ENCODE measurements at regions not wholly inside any gene's neighbourhood (a gene's known extent, or its start where the extent isn't known, plus 50 kb on each side); places are given as distances from the start of the nearest gene placed in this dataset.

- TF ChIP-seq POLR2A (IDR thresholded peaks at IDR 0.05; ENCODE audit: low read depth, low read length) (no peak), TAF1 (IDR thresholded peaks at IDR 0.05; ENCODE audit: borderline replicate concordance, low read depth, low read length) (no peak), POLR2AphosphoS5 (IDR thresholded peaks at IDR 0.05; ENCODE audit: low read depth, low read length) (no peak)
- DNase-seq (ENCODE audit: insufficient read length): no peak
- FAIRE-seq: no peak
These were observed 77.4 kb upstream of the CAMK1G start for GRCh38 chr1:209506101-209506500.

GRCh38 chr1:209509039-209509438 lies 74.5 kb upstream of the CAMK1G start:
- DNase-seq (ENCODE audit: insufficient read length) (no peak), FAIRE-seq (no peak)
- TF ChIP-seq TAF1 (IDR thresholded peaks at IDR 0.05; ENCODE audit: borderline replicate concordance, low read depth, low read length) (no peak), POLR2A (IDR thresholded peaks at IDR 0.05; ENCODE audit: low read depth, low read length) (no peak), POLR2AphosphoS5 (IDR thresholded peaks at IDR 0.05; ENCODE audit: low read depth, low read length) (no peak)

- DNase-seq (ENCODE audit: insufficient read length): no peak
- TF ChIP-seq POLR2A (IDR thresholded peaks at IDR 0.05; ENCODE audit: low read depth, low read length) (no peak), TAF1 (IDR thresholded peaks at IDR 0.05; ENCODE audit: borderline replicate concordance, low read depth, low read length) (no peak), POLR2AphosphoS5 (IDR thresholded peaks at IDR 0.05; ENCODE audit: low read depth, low read length) (no peak)
These were observed 73.5 kb upstream of the CAMK1G start for GRCh38 chr1:209510063-209510462.

GRCh38 chr1:209511169-209511568 lies 72.3 kb upstream of the CAMK1G start:
- TF ChIP-seq POLR2A (IDR thresholded peaks at IDR 0.05; ENCODE audit: low read depth, low read length): no peak
- FAIRE-seq (peak; percentile 21), DNase-seq (ENCODE audit: insufficient read length) (no peak)

More at GRCh38 chr1:209510063-209510462, 73.5 kb upstream of the CAMK1G start:
- no peak for FAIRE-seq

GRCh38 chr1:209512821-209513220 lies 70.7 kb upstream of the CAMK1G start:
- TF ChIP-seq TAF1 (IDR thresholded peaks at IDR 0.05; ENCODE audit: borderline replicate concordance, low read depth, low read length) (no peak), POLR2AphosphoS5 (IDR thresholded peaks at IDR 0.05; ENCODE audit: low read depth, low read length) (no peak), POLR2A (IDR thresholded peaks at IDR 0.05; ENCODE audit: low read depth, low read length) (no peak)
- DNase-seq (ENCODE audit: insufficient read length) (no peak), FAIRE-seq (no peak)

GRCh38 chr1:209513226-209513625 lies 70.3 kb upstream of the CAMK1G start:
- DNase-seq (ENCODE audit: insufficient read length) (peak; percentile 5), FAIRE-seq (peak; percentile 14)

GRCh38 chr1:209516771-209517680 lies 66.5 kb upstream of the CAMK1G start:
- no peak for FAIRE-seq
- TF ChIP-seq POLR2A (IDR thresholded peaks at IDR 0.05; ENCODE audit: low read depth, low read length) (no peak), TAF1 (IDR thresholded peaks at IDR 0.05; ENCODE audit: borderline replicate concordance, low read depth, low read length) (no peak), POLR2AphosphoS5 (IDR thresholded peaks at IDR 0.05; ENCODE audit: low read depth, low read length) (no peak)
- DNase-seq (ENCODE audit: insufficient read length): no peak

More at GRCh38 chr1:209513226-209513625, 70.3 kb upstream of the CAMK1G start:
- TF ChIP-seq POLR2A (IDR thresholded peaks at IDR 0.05; ENCODE audit: low read depth, low read length) (no peak), POLR2AphosphoS5 (IDR thresholded peaks at IDR 0.05; ENCODE audit: low read depth, low read length) (no peak), TAF1 (IDR thresholded peaks at IDR 0.05; ENCODE audit: borderline replicate concordance, low read depth, low read length) (no peak)

GRCh38 chr1:209517681-209518050 lies 65.8 kb upstream of the CAMK1G start:
- no peak for DNase-seq (ENCODE audit: insufficient read length)
- TF ChIP-seq POLR2A (IDR thresholded peaks at IDR 0.05; ENCODE audit: low read depth, low read length) (no peak), POLR2AphosphoS5 (IDR thresholded peaks at IDR 0.05; ENCODE audit: low read depth, low read length) (no peak), TAF1 (IDR thresholded peaks at IDR 0.05; ENCODE audit: borderline replicate concordance, low read depth, low read length) (no peak)

GRCh38 chr1:209519786-209520185 lies 63.7 kb upstream of the CAMK1G start:
- FAIRE-seq (no peak), DNase-seq (ENCODE audit: insufficient read length) (no peak)
- no peak for TF ChIP-seq TAF1 (IDR thresholded peaks at IDR 0.05; ENCODE audit: borderline replicate concordance, low read depth, low read length)
- TF ChIP-seq POLR2A (IDR thresholded peaks at IDR 0.05; ENCODE audit: low read depth, low read length): no peak
- no peak for TF ChIP-seq POLR2AphosphoS5 (IDR thresholded peaks at IDR 0.05; ENCODE audit: low read depth, low read length)

More at GRCh38 chr1:209517681-209518050, 65.8 kb upstream of the CAMK1G start:
- FAIRE-seq: no peak

- FAIRE-seq (no peak), DNase-seq (ENCODE audit: insufficient read length) (no peak)
- TF ChIP-seq TAF1 (IDR thresholded peaks at IDR 0.05; ENCODE audit: borderline replicate concordance, low read depth, low read length) (no peak), POLR2AphosphoS5 (IDR thresholded peaks at IDR 0.05; ENCODE audit: low read depth, low read length) (no peak)
These were observed 60.7 kb upstream of the CAMK1G start for GRCh38 chr1:209522826-209523225.

GRCh38 chr1:209526137-209526536 lies 57.4 kb upstream of the CAMK1G start:
- TF ChIP-seq TAF1 (IDR thresholded peaks at IDR 0.05; ENCODE audit: borderline replicate concordance, low read depth, low read length) (no peak), POLR2A (IDR thresholded peaks at IDR 0.05; ENCODE audit: low read depth, low read length) (no peak), POLR2AphosphoS5 (IDR thresholded peaks at IDR 0.05; ENCODE audit: low read depth, low read length) (no peak)
- DNase-seq (ENCODE audit: insufficient read length) (no peak), FAIRE-seq (no peak)

GRCh38 chr1:209527372-209527771 lies 56.1 kb upstream of the CAMK1G start:
- no peak for DNase-seq (ENCODE audit: insufficient read length)
- TF ChIP-seq POLR2A (IDR thresholded peaks at IDR 0.05; ENCODE audit: low read depth, low read length): no peak
- no peak for TF ChIP-seq POLR2AphosphoS5 (IDR thresholded peaks at IDR 0.05; ENCODE audit: low read depth, low read length)
- TF ChIP-seq TAF1 (IDR thresholded peaks at IDR 0.05; ENCODE audit: borderline replicate concordance, low read depth, low read length): no peak
- no peak for FAIRE-seq

All from GM12892 (cell line).